ENCODE measurements at regions not wholly inside any gene's neighbourhood (a gene's known extent, or its start where the extent isn't known, plus 50 kb on each side); places are given as distances from the start of the nearest gene placed in this dataset.

DNA sequence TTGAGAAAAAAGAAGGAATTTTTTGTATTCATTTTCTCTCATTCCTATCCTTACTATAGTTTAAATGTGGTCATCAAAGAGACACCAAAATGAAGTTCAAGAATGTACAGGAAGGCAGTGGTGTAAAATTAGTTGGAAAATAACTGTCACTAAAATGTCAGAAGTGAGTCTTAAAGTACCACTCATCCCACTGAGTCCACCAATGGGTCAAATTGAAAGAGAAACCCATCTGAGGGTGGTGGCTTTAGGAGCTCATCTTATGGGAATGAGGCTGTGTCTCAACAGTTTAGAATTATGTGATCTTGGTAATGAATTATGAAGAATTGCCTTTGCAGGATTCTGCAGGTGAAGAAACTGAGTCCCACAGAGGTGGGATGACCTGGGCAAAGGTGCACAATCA is 403.5 kb downstream of the FGF9 start:
- Histone ChIP-seq H3K27me3 (ENCODE audit: control insufficient read depth, insufficient read depth, low read length) (no peaks in the 10 kb centered on the region), H3K36me3 (ENCODE audit: control insufficient read depth, insufficient read depth, low read length) (no peaks in the 10 kb centered on the region), H3K4me3 (ENCODE audit: low read depth, low read length) (no peak overlapping the region)
- POLR2A ChIA-PET: no interaction called here
- CTCF ChIA-PET: no interaction called here
- TF ChIP-seq, protein P1, sequence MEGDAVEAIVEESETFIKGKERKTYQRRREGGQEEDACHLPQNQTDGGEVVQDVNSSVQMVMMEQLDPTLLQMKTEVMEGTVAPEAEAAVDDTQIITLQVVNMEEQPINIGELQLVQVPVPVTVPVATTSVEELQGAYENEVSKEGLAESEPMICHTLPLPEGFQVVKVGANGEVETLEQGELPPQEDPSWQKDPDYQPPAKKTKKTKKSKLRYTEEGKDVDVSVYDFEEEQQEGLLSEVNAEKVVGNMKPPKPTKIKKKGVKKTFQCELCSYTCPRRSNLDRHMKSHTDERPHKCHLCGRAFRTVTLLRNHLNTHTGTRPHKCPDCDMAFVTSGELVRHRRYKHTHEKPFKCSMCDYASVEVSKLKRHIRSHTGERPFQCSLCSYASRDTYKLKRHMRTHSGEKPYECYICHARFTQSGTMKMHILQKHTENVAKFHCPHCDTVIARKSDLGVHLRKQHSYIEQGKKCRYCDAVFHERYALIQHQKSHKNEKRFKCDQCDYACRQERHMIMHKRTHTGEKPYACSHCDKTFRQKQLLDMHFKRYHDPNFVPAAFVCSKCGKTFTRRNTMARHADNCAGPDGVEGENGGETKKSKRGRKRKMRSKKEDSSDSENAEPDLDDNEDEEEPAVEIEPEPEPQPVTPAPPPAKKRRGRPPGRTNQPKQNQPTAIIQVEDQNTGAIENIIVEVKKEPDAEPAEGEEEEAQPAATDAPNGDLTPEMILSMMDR (IDR thresholded peaks at IDR 0.05; ENCODE audit: insufficient read depth, low read depth, low read length): no peak
- DNase-seq (ENCODE audit: low read depth): no peak

DNA sequence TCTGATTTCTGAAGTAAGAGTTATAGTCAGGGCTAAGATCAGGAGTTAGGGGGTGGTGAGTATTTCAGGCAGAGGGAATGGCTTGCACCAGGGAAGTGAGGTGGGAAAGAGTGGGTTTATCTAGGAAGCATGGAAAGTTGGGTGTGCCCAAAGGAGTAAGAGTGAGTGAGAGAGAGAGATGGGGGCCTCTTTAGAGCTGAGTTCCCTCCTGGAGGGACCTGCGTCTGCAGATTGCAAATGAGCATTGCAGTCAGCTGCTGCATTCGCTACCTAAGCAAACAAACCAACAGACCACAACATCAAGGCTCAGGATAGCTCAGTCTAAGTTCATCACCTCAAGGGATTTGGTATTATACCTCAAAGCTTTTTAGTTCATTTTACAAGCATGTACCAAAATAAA is 405.8 kb downstream of the FGF9 start:
- Histone ChIP-seq H3K27me3 (ENCODE audit: control insufficient read depth, insufficient read depth, low read length) (no peaks in the 10 kb centered on the region), H3K36me3 (ENCODE audit: control insufficient read depth, insufficient read depth, low read length) (no peaks in the 10 kb centered on the region), H3K4me3 (ENCODE audit: low read depth, low read length) (no peak overlapping the region)
- TF ChIP-seq, protein P1 (IDR thresholded peaks at IDR 0.05; ENCODE audit: insufficient read depth, low read depth, low read length): no peak
- DNase-seq (ENCODE audit: low read depth): no peak
- ChIA-PET CTCF (interaction anchor here (2.1 kb wide), 1 partner anchor 9 kb away, joined by 7 read pairs; no protein-coding TSS in a partner anchor), POLR2A (no interaction called here)

DNA sequence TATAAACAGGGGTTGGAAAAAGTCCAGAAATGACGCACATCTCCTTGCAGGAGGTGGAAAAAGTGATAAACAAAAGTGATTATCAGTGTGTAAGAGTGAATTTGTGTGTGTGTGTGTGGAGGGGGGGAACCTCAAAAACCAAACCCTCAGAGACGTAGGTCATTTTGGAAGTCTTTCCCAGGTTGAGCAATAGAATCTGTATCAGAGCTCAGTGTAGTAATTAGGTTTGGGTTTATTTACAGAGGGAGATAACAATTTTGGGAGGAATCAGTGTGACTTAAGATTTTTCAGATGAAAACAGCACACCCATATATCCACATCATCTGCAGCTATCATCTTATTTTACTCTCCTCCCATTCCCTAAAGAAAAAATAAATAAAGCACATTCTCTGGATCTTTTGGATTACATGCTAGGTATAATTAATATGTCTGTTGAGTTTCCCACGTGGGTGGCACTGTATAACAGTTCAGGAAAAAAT is 406.4 kb downstream of the FGF9 start:
- TF ChIP-seq, protein P1 (IDR thresholded peaks at IDR 0.05; ENCODE audit: insufficient read depth, low read depth, low read length): no peak
- H3K4me3 ChIP-seq (ENCODE audit: low read depth, low read length): no peak overlapping the region
- ChIA-PET CTCF (interaction anchor here (2.1 kb wide), 1 partner anchor 10 kb away, joined by 7 read pairs; no protein-coding TSS in a partner anchor), POLR2A (no interaction called here)
- H3K36me3 ChIP-seq (ENCODE audit: control insufficient read depth, insufficient read depth, low read length): no peaks in the 10 kb centered on the region
- no peaks in the 10 kb centered on the region for H3K27me3 ChIP-seq (ENCODE audit: control insufficient read depth, insufficient read depth, low read length)
- DNase-seq (ENCODE audit: low read depth): no peak

DNA sequence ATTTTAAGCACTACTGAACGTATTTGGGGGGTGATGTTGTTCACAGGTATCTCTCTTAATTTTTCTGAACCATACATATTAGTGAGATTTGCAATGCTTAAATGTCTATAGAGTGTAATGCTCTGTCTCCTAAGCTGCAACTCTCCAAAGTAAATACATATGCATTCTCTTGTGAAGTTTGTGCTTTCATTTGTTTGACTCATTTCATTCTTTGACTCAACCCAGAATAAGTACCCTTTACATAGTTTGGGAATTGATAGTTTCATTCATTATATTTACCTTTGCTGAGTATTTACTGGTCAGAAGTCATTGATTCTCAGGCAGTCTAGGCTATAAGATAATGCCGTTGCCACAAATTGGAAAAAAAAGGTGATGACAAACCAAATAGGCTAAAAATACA is 406.9 kb downstream of the FGF9 start:
- Histone ChIP-seq H3K4me3 (ENCODE audit: low read depth, low read length) (no peak overlapping the region), H3K27me3 (ENCODE audit: control insufficient read depth, insufficient read depth, low read length) (no peaks in the 10 kb centered on the region), H3K36me3 (ENCODE audit: control insufficient read depth, insufficient read depth, low read length) (no peaks in the 10 kb centered on the region)
- ChIA-PET CTCF (interaction anchor here (2.1 kb wide), 1 partner anchor 10 kb away, joined by 7 read pairs; no protein-coding TSS in a partner anchor), POLR2A (no interaction called here)
- DNase-seq (ENCODE audit: low read depth): no peak
- TF ChIP-seq, protein P1 (IDR thresholded peaks at IDR 0.05; ENCODE audit: insufficient read depth, low read depth, low read length): no peak

DNA sequence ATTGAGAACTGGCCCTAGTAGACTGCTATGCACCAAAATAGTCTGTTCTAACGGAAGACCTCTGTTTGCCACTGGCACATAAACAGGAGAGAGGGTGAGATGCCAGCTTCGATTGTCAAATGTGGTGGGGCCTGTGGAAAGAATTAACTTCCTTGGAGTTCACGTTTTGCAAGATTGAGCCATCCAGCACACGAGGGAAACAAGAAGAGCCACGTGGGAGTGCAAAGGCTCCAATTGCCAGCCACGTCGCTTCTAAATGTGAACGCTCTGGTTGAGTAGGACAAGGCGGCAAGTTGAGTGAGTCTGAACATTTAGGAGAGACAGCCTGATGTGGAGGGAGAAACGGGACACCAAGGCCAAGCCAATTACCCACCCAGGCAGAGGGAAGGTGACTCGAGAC is 409.1 kb downstream of the FGF9 start:
- H3K4me3 ChIP-seq (ENCODE audit: low read depth, low read length): no peak overlapping the region
- TF ChIP-seq, protein P1 (IDR thresholded peaks at IDR 0.05; ENCODE audit: insufficient read depth, low read depth, low read length): no peak
- H3K27me3 ChIP-seq (ENCODE audit: control insufficient read depth, insufficient read depth, low read length): no peaks in the 10 kb centered on the region
- H3K36me3 ChIP-seq (ENCODE audit: control insufficient read depth, insufficient read depth, low read length): no peaks in the 10 kb centered on the region
- ChIA-PET CTCF (no interaction called here), POLR2A (no interaction called here)
- DNase-seq (ENCODE audit: low read depth): no peak

Data from BJ (cell line).